Endothelial cell of umbilical vein (primary cell): ENCODE measurements at regions not wholly inside any gene's neighbourhood (a gene's known extent, or its start where the extent isn't known, plus 50 kb on each side); places are given as distances from the start of the nearest gene placed in this dataset.

Experiments
- BruUV-seq: library from RNA; stranded (reverse); fragments of 400-500 nt; replicated peaks from 2 replicates; lab custom pipeline; 2021; lab: Mats Ljungman, UMichigan
- CTCF ChIA-PET: fragments of 300-600, 350-600 bp; sonication (Branson Sonifier 250); formaldehyde crosslinking; loops from one replicate; lab custom pipeline; 2021; ENCODE audit warnings: antibody characterized with exemption, inconsistent platforms; lab: Charles Lee
- POLR2A ChIA-PET: fragments of 300-600, 350-600 bp; sonication (Branson Sonifier 250); formaldehyde crosslinking; loops from one replicate; lab custom pipeline; 2021; ENCODE audit warnings: antibody characterized with exemption, inconsistent platforms; lab: Charles Lee
- DNase-seq: peaks from one replicate; pipeline ENCODE4 v3.0.0-alpha.2; 2011; ENCODE audit warnings: low read depth, low spot score
- FAIRE-seq: peaks from 2 replicates; lab custom pipeline; 2011; peaks lifted over from hg19 to GRCh38; lab: Jason Lieb, UNC
- H2AFZ ChIP-seq: 2 replicates; pipeline ENCODE4 v1.6.0; 2012; ENCODE audit warnings: low read depth, low read length, control low read depth, inconsistent platforms
- H3K27ac ChIP-seq: 2 replicates; pipeline ENCODE4 v1.5.1; 2011; ENCODE audit warnings: low read depth, mild to moderate bottlenecking, control low read depth, low read length, moderate library complexity; ENCODE audit not compliant: insufficient read depth
- H3K27me3 ChIP-seq, 2 experiments: 2 replicates each; pipeline versions ENCODE4 v1.6.0 to v1.6.1; 2011; ENCODE audit warnings: low read length in 2 of 2, mixed read lengths in 1 of 2; ENCODE audit not compliant: control insufficient read depth in 2 of 2, insufficient read depth in 2 of 2
- H3K36me3 ChIP-seq, 2 experiments: 2 replicates in 1 of 2; 3 replicates in 1 of 2; pipeline ENCODE4 v1.5.1; 2011; ENCODE audit warnings: low read length in 2 of 2, mild to moderate bottlenecking in 1 of 2, moderate library complexity in 1 of 2; ENCODE audit not compliant: control insufficient read depth in 2 of 2, insufficient read depth in 2 of 2; ENCODE audit errors: extremely low read depth in 1 of 2
- H3K4me1 ChIP-seq: 3 replicates; pipeline ENCODE4 v1.5.1; 2011; ENCODE audit warnings: mild to moderate bottlenecking, low read length; ENCODE audit not compliant: control insufficient read depth, insufficient read depth; ENCODE audit errors: extremely low read depth
- H3K4me2 ChIP-seq: 2 replicates; pipeline ENCODE4 v1.6.1; 2011; ENCODE audit warnings: low read length, control low read depth, mixed read lengths; ENCODE audit not compliant: insufficient read depth
- H3K4me3 ChIP-seq, 3 experiments: fragments of 200-600 bp in 1 of 3; sonication (generic), shearing (Covaris generic) in 1 of 3; replicated peaks in 1 of 3; 2 replicates each; pipeline ENCODE4 v1.5.1; 2011 to 2016; ENCODE audit warnings: control low read depth in 3 of 3, low read length in 3 of 3, mild to moderate bottlenecking in 2 of 3, inconsistent platforms in 1 of 3, low read depth in 1 of 3, moderate library complexity in 1 of 3; ENCODE audit not compliant: insufficient read depth in 1 of 3
- H3K79me2 ChIP-seq: 2 replicates; pipeline ENCODE4 v1.6.0; 2012; ENCODE audit warnings: low read length, inconsistent platforms; ENCODE audit not compliant: control insufficient read depth, insufficient read depth
- H3K9ac ChIP-seq: replicated peaks from 2 replicates; pipeline ENCODE3; 2011; ENCODE audit warnings: low read length, control low read depth; ENCODE audit not compliant: insufficient read depth; ENCODE audit errors: extremely low read depth
- H3K9me1 ChIP-seq: replicated peaks from 3 replicates; pipeline ENCODE4 v1.6.0; 2011; ENCODE audit warnings: mild to moderate bottlenecking, low read length; ENCODE audit not compliant: control insufficient read depth, insufficient read depth; ENCODE audit errors: extremely low read depth
- H3K9me3 ChIP-seq: replicated peaks from 2 replicates; pipeline ENCODE4 v1.5.1; 2012; ENCODE audit warnings: low read length, inconsistent platforms; ENCODE audit not compliant: control insufficient read depth, insufficient read depth
- H4K20me1 ChIP-seq: replicated peaks from 2 replicates; pipeline ENCODE3; 2011; ENCODE audit warnings: mild to moderate bottlenecking, low read length; ENCODE audit not compliant: control insufficient read depth, insufficient read depth; ENCODE audit errors: extremely low read depth
- CTCF ChIP-seq, 2 donors: IDR thresholded peaks; 1 replicate in 1 of 2; 2 replicates in 1 of 2; pipeline ENCODE4 v1.5.1; 2011; ENCODE audit warnings: low read length in 2 of 2, mild to moderate bottlenecking in 2 of 2, moderate library complexity in 2 of 2, control low read depth in 1 of 2, inconsistent platforms in 1 of 2, low read depth in 1 of 2; ENCODE audit not compliant: insufficient read depth in 1 of 2; ENCODE audit errors: extremely low read depth in 1 of 2
- EZH2 ChIP-seq: IDR thresholded peaks from 2 replicates; pipeline ENCODE4 v1.6.1; 2012; ENCODE audit warnings: borderline replicate concordance, low read depth, mild to moderate bottlenecking, moderate library complexity, low read length, inconsistent platforms; ENCODE audit not compliant: severe bottlenecking
- FOS ChIP-seq: IDR thresholded peaks from 2 replicates; pipeline ENCODE4 v1.6.1; 2011; ENCODE audit warnings: mild to moderate bottlenecking, low read length, moderate library complexity, borderline replicate concordance; ENCODE audit not compliant: insufficient read depth
- GATA2 ChIP-seq: IDR thresholded peaks from 2 replicates; pipeline ENCODE4 v1.7.0; 2011; ENCODE audit warnings: low read depth, mild to moderate bottlenecking, moderate library complexity, mixed read lengths, low read length; ENCODE audit not compliant: insufficient read length, insufficient read depth
- JUN ChIP-seq: IDR thresholded peaks from 2 replicates; pipeline ENCODE4 v1.6.1; 2011; ENCODE audit warnings: borderline replicate concordance, low read depth; ENCODE audit not compliant: insufficient read length, insufficient read depth
- MYC ChIP-seq: IDR thresholded peaks from one replicate; pipeline ENCODE4 v1.6.1; 2011; ENCODE audit warnings: mild to moderate bottlenecking, low read depth, low read length
- POLR2A ChIP-seq: IDR thresholded peaks from 2 replicates; pipeline ENCODE4 v1.6.1; 2012; ENCODE audit warnings: low read depth, mild to moderate bottlenecking, control low read depth, low read length
- POLR2AphosphoS5 ChIP-seq: IDR thresholded peaks from 2 replicates; pipeline ENCODE4 v1.6.1; 2012; ENCODE audit warnings: low read depth, mild to moderate bottlenecking, control low read depth, low read length, moderate library complexity; ENCODE audit not compliant: insufficient read depth
- dilution Hi-C: fragments of 300-500 bp; cut with MboI; formaldehyde crosslinking; loops from one replicate; pipeline ENCODE4 v1.15.0; 2019; ENCODE audit warnings: low sequenced_read_pairs; ENCODE audit not compliant: extremely low pct_ligation_motif_present
- intact Hi-C: fragments of 100-400 bp; cut with micrococcal nuclease; formaldehyde crosslinking; loops from one replicate; pipeline ENCODE4 v1.10.0; 2022
- TF ChIP-seq, protein P1 (sequence below): IDR thresholded peaks from 2 replicates; pipeline ENCODE4 v1.6.1; 2011; ENCODE audit not compliant: insufficient read depth, insufficient read length

DNA sequence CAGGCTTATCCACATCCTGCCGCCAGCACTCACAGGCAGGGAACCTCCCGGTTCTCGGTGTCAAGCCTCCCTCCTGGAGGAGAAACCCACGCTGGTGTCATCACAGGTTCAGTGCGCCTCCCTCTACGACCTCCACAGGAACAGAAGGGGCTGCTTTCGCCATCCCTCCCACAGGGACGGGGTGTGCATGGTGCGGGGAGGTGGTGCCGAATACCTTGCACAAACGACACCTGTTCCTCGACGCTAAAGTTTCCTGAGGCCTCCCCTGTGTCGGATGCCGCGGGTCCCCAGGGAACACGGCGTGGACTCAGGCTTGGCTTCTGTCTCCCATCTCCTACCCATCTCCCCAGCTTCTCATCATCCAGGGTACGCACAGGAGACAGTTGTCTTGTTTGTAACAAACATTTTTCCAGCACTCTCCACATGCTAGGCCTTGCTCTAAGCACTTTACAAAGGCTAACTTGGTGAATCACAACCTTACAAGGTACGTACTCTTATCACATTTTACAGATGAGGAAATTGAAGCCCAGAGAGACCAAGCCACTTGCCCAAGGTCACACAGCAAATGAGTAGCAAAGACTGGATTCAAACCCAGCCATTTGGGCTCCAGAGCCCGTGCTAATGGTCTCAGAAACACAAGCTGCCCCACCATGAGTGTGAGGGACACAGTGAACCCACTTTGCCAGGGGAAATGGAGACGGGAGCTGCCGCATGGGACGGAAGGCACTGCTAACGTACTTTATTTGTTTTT lies 271.6 kb downstream of the C16orf95 start:
- dilution Hi-C loops (no loop called here), intact Hi-C loops (no loop called here)
- Histone ChIP-seq H3K27ac (no peak overlapping the region), H2AFZ (no peak overlapping the region), H3K79me2 (no peaks in the 10 kb centered on the region), H3K4me3 (no peak overlapping the region), H3K4me2 (no peak overlapping the region), H3K9me3 (no peaks in the 10 kb centered on the region), H3K9me1 (no peaks in the 10 kb centered on the region), H3K4me1 (peaks cover 9% of the 10 kb centered on the region), H4K20me1 (no peaks in the 10 kb centered on the region), H3K9ac (no peak overlapping the region), H3K36me3 (no peaks in the 10 kb centered on the region), H3K27me3 (peaks cover 0 to 7% of the 10 kb centered on the region in 2 experiments)
- no peak for FAIRE-seq
- ChIA-PET CTCF (interaction anchor here (0.7 to 3.4 kb wide), 3 partner anchors 16 to 481 kb away, joined by 3 to 17 read pairs (median 3); no protein-coding TSS in a partner anchor), POLR2A (no interaction called here)
- BruUV-seq, result no TSS peak
- DNase-seq, result no peak
- TF ChIP-seq GATA2 (no peak), CTCF (IDR thresholded peaks at IDR 0.05; ENCODE audit: extremely low read depth in 1 of 2, insufficient read depth in 1 of 2, low read depth in 1 of 2, low read length in 2 of 2) (no peak), POLR2A (no peak), MYC (no peak), EZH2 (no peak), POLR2AphosphoS5 (no peak), FOS (no peak), JUN (no peak)
- TF ChIP-seq, protein P1, sequence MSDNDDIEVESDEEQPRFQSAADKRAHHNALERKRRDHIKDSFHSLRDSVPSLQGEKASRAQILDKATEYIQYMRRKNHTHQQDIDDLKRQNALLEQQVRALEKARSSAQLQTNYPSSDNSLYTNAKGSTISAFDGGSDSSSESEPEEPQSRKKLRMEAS, result no peak
